ENCODE measurements at regions not wholly inside any gene's neighbourhood (a gene's known extent, or its start where the extent isn't known, plus 50 kb on each side); places are given as distances from the start of the nearest gene placed in this dataset.

GRCh38 chr1:104791030-104791429 lies 1041.3 kb downstream of the AMY1C start:
- TF ChIP-seq FOXP2 (optimal IDR thresholded peaks at IDR 0.05; ENCODE audit: borderline replicate concordance, extremely low read depth, extremely low read length, insufficient read depth) (no peak), TAF1 (IDR thresholded peaks at IDR 0.05; ENCODE audit: borderline replicate concordance, insufficient read depth, low read length) (no peak), REST (IDR thresholded peaks at IDR 0.05; ENCODE audit: insufficient read depth in 1 of 2, low read depth in 2 of 2, low read length in 2 of 2) (no peak), POLR2AphosphoS5 (IDR thresholded peaks at IDR 0.05; ENCODE audit: low read depth, low read length) (no peak), SIN3A (IDR thresholded peaks at IDR 0.05; ENCODE audit: borderline replicate concordance, insufficient read depth, low read length) (no peak)

GRCh38 chr1:104794035-104794434 lies 1044.3 kb downstream of the AMY1C start:
- TF ChIP-seq REST (IDR thresholded peaks at IDR 0.05; ENCODE audit: insufficient read depth in 1 of 2, low read depth in 2 of 2, low read length in 2 of 2): no peak
- no peak for TF ChIP-seq FOXP2 (optimal IDR thresholded peaks at IDR 0.05; ENCODE audit: borderline replicate concordance, extremely low read depth, extremely low read length, insufficient read depth)
- TF ChIP-seq SIN3A (IDR thresholded peaks at IDR 0.05; ENCODE audit: borderline replicate concordance, insufficient read depth, low read length): no peak
- TF ChIP-seq TAF1 (IDR thresholded peaks at IDR 0.05; ENCODE audit: borderline replicate concordance, insufficient read depth, low read length): no peak
- TF ChIP-seq POLR2AphosphoS5 (IDR thresholded peaks at IDR 0.05; ENCODE audit: low read depth, low read length): no peak

- no peak for TF ChIP-seq POLR2AphosphoS5 (IDR thresholded peaks at IDR 0.05; ENCODE audit: low read depth, low read length)
These were observed 1046.2 kb downstream of the AMY1C start for GRCh38 chr1:104795931-104796330.

DNA sequence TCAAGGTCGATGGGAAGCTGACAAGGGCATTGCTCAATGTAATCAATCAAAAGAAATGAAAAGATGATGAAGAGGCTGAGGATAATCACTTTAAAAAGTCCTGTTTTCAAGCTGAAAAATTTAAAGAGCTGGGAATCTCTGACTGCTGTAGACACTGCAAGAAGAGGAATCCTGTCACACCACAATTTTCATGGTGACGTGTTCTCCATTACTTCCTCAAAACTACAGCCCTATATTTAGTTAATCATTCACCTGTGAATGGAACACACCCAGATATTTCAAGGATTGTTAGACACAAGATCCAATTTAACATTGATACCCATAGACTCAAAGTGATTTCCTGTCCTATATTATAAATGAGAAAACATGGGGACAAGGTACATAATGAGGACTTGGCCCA lies 1048.3 kb downstream of the AMY1C start:
- TF ChIP-seq FOXP2 (optimal IDR thresholded peaks at IDR 0.05; ENCODE audit: borderline replicate concordance, extremely low read depth, extremely low read length, insufficient read depth) (no peak), SIN3A (IDR thresholded peaks at IDR 0.05; ENCODE audit: borderline replicate concordance, insufficient read depth, low read length) (no peak)

GRCh38 chr1:104801344-104801743 lies 1051.6 kb downstream of the AMY1C start:
- no peak for TF ChIP-seq FOXP2 (optimal IDR thresholded peaks at IDR 0.05; ENCODE audit: borderline replicate concordance, extremely low read depth, extremely low read length, insufficient read depth)
- TF ChIP-seq TAF1 (IDR thresholded peaks at IDR 0.05; ENCODE audit: borderline replicate concordance, insufficient read depth, low read length): no peak
- TF ChIP-seq REST (IDR thresholded peaks at IDR 0.05; ENCODE audit: insufficient read depth in 1 of 2, low read depth in 2 of 2, low read length in 2 of 2): no peak
- no peak for TF ChIP-seq POLR2AphosphoS5 (IDR thresholded peaks at IDR 0.05; ENCODE audit: low read depth, low read length)
- TF ChIP-seq SIN3A (IDR thresholded peaks at IDR 0.05; ENCODE audit: borderline replicate concordance, insufficient read depth, low read length): no peak

- TF ChIP-seq SIN3A (IDR thresholded peaks at IDR 0.05; ENCODE audit: borderline replicate concordance, insufficient read depth, low read length) (no peak), REST (IDR thresholded peaks at IDR 0.05; ENCODE audit: insufficient read depth in 1 of 2, low read depth in 2 of 2, low read length in 2 of 2) (no peak), FOXP2 (optimal IDR thresholded peaks at IDR 0.05; ENCODE audit: borderline replicate concordance, extremely low read depth, extremely low read length, insufficient read depth) (no peak), TAF1 (IDR thresholded peaks at IDR 0.05; ENCODE audit: borderline replicate concordance, insufficient read depth, low read length) (no peak), POLR2AphosphoS5 (IDR thresholded peaks at IDR 0.05; ENCODE audit: low read depth, low read length) (no peak)
These were observed 1054.4 kb downstream of the AMY1C start for GRCh38 chr1:104804147-104804546.
